ENCODE measurements at regions not wholly inside any gene's neighbourhood (a gene's known extent, or its start where the extent isn't known, plus 50 kb on each side); places are given as distances from the start of the nearest gene placed in this dataset.

DNA sequence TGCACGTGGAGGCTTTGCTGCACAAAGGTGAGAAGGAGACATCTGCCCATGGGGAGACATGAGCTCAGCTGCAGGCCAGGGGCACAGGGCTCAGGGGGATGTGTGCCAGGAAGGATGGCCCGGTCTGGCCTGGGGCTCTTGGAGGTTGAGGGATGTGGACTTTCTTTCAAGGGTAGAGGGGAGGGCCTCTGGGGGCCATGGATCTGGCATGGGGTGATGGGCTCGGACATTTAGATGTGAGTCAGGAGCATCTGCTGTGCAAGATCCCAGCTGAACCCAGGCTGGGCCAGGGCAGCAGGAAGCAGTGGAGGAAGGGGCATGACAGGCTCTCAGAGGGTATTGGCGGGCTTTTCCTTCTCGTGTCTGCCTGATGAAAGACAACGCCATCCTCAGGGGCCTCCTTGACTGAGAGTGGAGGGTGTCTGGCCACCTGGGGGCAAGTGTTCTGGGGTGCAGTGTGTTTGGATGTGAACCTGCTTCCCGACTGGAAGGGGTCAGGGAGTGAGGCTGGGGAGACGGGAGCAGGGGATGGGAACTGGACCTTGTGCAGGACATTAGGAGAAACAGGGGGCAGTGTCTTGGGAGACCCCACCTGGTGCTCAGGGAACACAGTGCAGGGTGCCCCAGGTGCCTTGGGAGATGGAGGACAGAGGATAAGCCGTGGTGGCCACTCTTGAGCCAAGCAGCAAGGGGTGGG, 156.1 kb downstream of the ERMARD start:
- DNase-seq (ENCODE audit: low read depth in 2 of 2): no peak

GRCh38 chr6:169906688-169907418, 155.4 kb downstream of the ERMARD start:
- DNase-seq (ENCODE audit: low read depth in 2 of 2): no peak

DNA sequence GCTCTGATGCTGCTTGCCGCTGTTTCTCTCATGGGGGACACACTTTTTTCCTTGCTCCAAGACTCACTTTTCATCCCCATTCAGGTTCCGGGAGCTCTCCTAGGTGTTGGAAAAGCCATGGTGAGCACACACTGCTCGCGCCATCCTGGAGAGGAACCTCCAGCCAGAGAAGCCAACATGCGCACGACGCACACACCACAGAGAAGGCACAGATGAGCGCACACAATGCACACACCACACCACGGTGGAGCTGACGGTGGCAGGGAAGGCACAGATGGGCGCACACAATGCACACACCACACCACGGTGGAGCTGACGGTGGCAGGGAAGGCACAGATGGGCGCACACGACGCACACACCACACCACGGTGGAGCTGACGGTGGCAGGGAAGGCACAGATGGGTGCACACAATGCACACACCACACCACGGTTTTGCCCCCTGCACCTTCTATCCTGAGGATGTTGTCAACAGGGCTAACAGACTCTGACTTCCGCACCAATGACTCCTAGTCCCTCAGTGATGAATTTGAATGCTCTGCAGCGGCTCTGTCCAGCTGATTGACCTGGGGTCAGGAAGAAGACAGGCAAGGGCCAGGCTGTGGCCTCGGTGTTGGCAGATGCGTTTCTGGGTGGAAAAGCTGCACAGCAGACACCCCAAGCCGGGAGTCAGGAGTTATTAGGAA, 154.7 kb downstream of the ERMARD start:
- DNase-seq (ENCODE audit: low read depth in 2 of 2): no peak

DNA sequence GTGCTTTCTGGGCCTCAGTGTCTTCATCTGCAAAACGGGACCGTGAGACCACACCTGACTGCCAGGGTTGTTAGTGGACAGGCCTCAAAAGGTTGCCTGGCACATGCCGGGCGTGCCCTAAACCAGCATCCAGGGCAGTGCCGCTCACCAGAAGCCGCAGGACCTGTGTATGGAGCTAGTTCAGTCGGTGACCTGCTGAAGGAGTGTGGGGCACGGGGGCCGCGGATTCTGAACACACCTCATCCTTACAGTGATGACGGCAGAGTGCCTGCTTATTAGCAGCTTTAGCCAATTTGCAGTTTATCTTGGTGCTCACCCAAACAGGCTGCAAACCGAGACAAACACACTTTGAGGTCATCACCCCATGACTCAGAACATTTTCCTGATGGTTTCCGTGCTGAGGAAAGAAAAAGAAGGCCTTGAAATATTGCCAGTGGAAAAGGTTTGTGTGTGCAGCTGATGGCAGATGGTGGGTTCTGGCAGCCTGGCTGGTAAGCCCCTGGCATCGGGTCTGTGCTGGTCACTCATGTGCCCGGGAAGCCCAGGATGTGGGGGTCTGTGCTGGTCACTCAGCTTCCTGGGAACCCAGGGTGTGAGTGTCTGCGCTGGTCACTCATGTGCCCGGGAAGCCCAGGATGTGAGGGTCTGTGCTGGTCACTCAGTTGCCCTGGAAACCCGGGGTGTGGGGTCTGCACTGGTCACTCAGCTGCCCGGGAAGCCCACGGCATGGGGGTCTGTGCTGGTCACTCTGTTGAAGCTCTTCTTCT, 153.8 kb downstream of the ERMARD start:
- no peak for DNase-seq (ENCODE audit: low read depth in 2 of 2)

- no peak for DNase-seq (ENCODE audit: low read depth in 2 of 2)
Observed at GRCh38 chr6:169904051-169904922, 152.9 kb downstream of the ERMARD start.

DNA sequence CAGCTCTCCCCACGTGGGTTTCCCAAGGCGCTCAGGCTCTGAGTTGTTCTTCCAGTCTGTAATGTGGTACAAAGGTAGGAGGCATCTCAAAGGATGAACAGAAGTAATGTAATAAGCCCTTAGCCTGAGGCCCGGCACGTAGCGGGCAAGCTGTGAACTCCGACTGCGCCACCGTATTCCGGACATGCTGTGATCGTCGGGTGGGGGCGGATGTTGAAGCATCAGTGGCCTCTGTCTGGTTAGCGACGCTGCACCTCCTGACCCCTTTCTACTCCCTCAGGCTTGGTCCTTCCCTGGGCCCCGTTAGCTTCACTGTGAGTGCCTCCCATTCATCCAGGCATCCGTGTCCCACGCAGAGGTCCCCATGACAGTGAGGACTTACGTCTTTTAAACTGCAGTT, 151.7 kb downstream of the ERMARD start:
- DNase-seq (ENCODE audit: low read depth in 2 of 2): no peak

GRCh38 chr6:169902604-169903003, 151.2 kb downstream of the ERMARD start:
- no peak for DNase-seq (ENCODE audit: low read depth in 2 of 2)

GRCh38 chr6:169902070-169902469, 150.6 kb downstream of the ERMARD start:
- DNase-seq (ENCODE audit: low read depth in 2 of 2): no peak

GRCh38 chr6:169899481-169900145, 148.2 kb downstream of the ERMARD start:
- no peak for DNase-seq (ENCODE audit: low read depth in 2 of 2)

GRCh38 chr6:169898788-169899480, 147.5 kb downstream of the ERMARD start:
- DNase-seq (ENCODE audit: low read depth in 2 of 2): no peak

- DNase-seq (ENCODE audit: low read depth in 2 of 2): no peak
Observed at GRCh38 chr6:169897601-169898358, 146.4 kb downstream of the ERMARD start.

DNA sequence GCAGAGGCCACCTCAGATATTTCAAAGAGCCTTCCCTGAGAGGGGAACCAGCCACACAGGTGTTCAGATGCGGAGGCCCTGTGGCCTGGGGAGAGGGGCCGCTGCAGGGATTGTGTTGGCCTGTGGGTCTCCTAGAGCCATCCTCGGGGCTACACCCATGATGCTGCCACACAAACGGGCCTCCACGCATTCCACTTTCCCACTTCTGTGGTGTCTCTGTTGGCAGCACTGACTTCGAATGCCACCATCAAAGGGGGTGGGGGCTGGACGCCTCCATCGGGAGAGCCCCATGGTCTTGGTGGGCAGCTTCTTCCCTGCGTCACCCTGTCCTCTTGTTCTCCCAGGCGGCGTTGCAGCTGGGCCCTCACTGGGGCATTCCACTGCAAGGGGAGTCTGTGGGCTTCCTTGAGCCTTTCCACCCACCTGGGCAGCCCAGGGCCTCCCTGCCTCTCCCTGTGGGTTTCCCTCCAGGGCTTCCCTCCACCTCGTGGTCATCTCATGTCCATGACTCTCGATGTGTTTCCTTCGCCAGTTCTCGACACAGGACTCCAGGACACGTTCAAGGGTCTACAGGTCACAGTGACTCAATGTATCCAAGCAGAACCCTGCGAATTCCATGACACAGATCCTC, 145.5 kb downstream of the ERMARD start:
- DNase-seq (ENCODE audit: low read depth in 2 of 2): no peak

DNA sequence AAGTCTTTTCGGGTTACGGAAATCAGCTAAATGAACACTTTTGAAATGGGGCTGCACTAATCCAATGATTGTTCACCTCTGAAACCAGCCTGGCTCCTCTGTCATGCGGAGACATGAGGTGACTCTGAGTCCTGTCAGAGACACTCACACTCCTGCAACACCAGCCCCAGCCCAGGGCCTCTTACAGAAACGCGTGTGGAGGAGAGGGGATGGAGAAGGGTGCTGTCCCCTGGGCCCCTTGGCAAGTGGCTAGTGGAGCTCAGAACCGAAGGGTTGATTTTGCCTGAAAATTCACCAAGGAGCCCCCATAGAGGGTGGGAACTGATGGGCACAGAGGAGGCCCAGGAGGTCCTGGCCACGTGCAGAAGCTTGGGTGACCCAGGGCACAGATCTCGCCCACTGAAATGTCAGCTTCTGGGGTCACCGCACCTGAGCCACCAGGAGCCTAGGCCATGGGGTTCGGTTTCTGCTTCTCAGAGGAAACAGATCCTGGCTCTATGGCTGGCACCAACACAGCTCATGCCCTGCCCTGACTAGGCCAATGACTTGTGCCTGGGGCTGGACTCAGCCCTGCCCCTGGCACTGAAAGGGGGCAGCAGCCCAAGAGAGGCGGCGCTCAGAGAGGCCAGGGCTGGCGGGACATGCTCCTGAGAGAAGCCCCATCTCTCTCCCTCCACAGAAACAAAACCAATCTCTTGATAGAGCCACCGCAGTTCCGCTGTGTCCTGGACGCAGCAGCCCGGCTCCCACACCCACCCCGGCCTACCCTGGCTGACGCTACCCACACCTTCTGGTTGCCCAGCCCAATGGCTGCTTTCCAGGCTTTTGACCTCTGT, 144.7 kb downstream of the ERMARD start:
- no peak for DNase-seq (ENCODE audit: low read depth in 2 of 2)

DNA sequence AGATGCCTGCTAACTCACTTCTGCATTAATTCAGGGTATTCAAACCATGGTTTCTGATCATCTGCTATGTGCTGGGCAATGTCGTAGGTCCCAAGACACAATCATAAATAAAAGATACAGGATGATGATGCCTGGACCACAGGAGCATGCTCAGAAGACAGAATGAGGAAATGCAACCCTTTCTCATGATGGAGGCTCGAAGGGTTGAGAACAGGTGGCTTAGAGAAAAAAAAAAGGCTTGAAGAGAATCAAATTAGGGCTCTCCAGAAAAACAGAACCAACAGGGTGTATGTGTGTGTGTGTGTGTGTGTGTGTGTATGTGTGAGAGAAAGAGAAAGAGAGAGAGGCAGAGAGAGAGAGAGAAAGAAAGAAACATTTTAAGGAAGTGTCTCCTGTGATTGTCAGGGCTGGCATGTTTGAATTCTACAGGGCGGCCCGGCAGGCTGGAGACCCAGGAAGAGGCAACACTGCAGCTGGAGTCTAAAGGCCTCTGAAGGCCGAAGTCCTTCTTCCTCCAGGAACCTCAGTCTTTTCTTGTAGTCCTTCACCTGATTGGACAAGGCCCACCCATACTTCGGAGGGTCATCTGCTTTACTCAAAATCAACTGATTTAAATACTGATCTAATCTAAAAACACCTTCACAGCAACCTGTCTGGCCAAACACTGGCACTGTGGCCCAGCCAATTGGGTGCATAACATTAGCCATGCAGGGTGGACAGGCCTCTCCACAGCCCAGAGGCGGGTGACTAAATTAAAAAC, 143.8 kb downstream of the ERMARD start:
- no peak for DNase-seq (ENCODE audit: low read depth in 2 of 2)

DNA sequence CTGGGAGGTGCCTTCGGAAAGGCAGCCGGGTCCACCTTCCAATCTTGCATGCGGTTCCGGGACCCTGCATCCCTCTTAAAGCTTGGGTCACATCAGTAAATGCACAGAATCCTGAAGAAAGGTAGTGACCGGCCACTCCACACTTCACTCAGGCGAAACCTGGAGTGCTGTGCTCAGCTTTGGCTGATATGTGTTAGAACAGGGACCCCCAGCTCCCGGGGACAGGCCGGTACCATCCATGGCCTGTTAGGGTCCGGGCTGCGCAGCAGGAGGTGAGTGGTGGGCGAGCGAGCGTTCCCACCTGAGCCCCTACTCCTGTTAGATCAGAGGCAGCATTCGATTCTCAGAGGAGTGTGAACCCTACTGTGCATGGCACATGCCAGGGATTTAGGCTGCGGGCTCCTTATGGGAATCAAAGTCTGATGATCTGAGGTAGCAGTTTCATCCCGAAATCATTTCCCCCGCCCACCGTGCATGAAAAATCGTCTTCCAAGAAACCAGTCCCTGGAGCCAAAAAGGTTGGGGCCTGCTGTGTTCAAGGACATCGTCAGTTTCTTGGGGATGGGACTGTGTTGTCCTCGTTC, 143.0 kb downstream of the ERMARD start:
- DNase-seq (ENCODE audit: low read depth in 2 of 2): no peak

GRCh38 chr6:169893624-169894023, 142.2 kb downstream of the ERMARD start:
- DNase-seq (ENCODE audit: low read depth in 2 of 2): no peak

- no peak for DNase-seq (ENCODE audit: low read depth in 2 of 2)
Observed at GRCh38 chr6:169891846-169892245, 140.4 kb downstream of the ERMARD start.

Data from fibroblast of skin of left biceps (primary cell).